NOMO-1 treated with DMSO at 0.1 percent for 48 hours (cell line): ENCODE measurements at regions not wholly inside any gene's neighbourhood (a gene's known extent, or its start where the extent isn't known, plus 50 kb on each side); places are given as distances from the start of the nearest gene placed in this dataset.
"Not testable (repeated sequence)": the region's sequence is repeated elsewhere in the genome, so short reads cannot be mapped to it uniquely, and the experiment has no call there.

Experiments
- DNase-seq: peaks from one replicate; lab custom pipeline; 2025; ENCODE audit not compliant: unreplicated experiment; lab: John Stamatoyannopoulos, UW

DNA sequence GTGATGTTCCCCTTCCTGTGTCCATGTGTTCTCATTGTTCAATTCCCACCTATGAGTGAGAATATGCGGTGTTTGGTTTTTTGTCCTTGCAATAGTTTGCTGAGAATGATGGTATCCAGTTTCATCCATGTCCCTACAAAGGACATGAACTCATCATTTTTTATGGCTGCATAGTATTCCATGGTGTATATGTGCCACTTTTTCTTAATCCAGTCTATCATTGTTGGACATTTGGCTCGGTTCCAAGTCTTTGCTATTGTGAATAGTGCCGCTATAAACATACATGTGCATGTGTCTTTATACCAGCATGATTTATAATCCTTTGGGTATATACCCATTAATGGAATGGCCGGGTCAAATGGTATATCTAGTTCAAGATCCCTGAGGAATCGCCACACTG is 229.4 kb downstream of the HTR1A start:
- not testable (repeated sequence) for DNase-seq

DNA sequence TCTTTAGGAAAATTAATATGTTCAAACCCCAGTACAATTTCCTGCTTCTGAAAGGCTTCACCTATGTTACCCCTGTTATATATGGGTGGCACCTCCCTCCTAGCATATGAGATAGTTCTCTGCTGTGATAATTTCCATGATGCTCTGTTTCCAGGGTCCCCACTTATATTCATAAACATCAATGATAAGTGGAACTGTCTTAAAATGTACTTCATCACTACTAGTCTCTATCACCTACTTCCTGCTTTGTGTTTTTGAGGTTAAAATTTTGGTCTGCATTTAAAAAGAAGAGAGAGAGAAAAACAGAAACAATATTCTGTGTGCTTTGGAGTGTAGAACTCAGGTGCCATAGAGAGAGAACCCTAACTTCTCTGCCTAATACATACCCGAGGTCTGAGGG is 234.7 kb downstream of the HTR1A start:
- no peak for DNase-seq

DNA sequence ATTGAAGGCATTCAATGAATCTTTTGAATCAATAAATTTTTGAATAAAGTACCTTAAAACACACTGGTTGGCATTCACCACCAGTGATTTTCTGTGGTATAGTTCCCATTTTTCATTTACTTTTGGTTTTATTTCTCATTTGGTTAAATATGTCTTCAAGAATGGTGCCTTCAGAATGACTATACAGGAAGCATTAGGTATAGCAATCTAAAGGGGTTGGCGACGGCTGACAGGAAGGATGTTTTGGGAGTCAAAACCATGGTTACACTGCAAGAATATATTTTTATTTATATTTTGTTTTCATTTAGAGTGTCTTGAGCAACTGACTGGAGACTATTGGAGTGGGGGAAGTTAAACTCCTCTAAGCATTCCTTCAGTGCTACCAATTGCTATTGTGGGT is 235.7 kb downstream of the HTR1A start:
- DNase-seq, result no peak

GRCh38 chr5:63719147-63719546 is 243.1 kb downstream of the HTR1A start:
- no peak for DNase-seq

GRCh38 chr5:63700241-63700640 is 262.0 kb downstream of the HTR1A start:
- no peak for DNase-seq

GRCh38 chr5:63697811-63698210 is 264.4 kb downstream of the HTR1A start:
- DNase-seq, result no peak

GRCh38 chr5:63690546-63690945 is 271.7 kb downstream of the HTR1A start:
- no peak for DNase-seq

- no peak for DNase-seq
Measured at GRCh38 chr5:63687854-63688516, 274.3 kb downstream of the HTR1A start.

DNA sequence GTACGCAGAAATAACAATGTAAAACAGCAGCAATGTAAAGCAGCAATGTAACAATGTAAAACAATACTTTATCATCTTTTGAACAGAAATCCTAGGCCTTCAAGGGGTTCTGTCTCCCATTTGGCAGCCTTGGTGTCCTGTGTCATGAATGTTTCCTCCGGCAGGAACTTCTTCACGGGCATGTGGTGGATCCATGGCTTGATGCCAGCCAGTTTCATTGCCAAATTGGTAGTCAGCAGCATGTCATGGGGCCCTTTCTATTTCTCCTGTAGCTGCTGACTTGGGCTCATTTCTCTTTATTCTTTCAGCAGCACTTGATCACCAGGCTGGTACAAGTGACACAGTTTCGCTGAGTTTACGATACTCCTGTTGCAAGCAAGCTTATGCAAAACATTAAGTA is 275.3 kb downstream of the HTR1A start:
- no peak for DNase-seq

DNA sequence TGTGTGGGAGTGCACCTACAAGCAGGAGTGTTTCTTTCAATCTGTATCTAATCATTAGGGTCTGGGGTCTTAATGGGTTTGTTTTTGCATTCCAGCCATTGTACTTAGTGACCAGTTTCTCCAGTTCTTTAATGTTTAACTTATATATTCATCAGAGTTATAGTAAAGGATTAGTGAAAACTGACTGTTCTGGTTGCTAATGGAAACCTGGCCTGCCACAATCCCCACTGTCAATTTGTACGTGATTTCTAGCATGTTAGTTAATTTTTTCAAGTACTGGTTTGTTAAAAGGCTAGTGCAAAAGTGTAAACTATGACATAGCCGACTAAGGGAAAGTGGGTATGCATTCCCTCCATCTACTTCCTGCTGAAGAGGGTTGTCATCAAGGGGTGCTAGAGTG is 276.1 kb downstream of the HTR1A start:
- DNase-seq, result no peak

DNA sequence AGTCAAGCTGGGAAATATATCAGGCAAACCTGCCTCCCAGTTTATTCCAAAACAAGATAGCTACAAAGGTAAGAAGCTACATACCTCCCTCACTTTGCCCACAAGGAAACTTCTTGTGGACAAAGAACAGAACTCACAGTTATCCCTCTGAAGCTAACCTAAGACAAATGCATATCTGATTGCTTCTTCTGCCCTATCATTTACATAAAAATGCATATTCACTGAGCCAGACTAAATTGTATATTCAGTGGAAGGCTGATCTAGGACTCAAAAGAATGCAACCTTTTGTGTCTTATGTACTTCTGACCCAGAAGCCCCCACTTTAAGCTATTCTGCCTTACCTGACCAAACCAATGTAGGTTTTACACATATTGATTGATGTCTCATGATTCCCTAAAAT is 276.8 kb downstream of the HTR1A start:
- DNase-seq, result no peak

GRCh38 chr5:63674881-63675280 is 287.4 kb downstream of the HTR1A start:
- DNase-seq, result no peak

- DNase-seq, result no peak
Measured at GRCh38 chr5:63655043-63655442, 307.2 kb downstream of the HTR1A start.

GRCh38 chr5:63650581-63650980 is 311.7 kb downstream of the HTR1A start:
- no peak for DNase-seq

DNA sequence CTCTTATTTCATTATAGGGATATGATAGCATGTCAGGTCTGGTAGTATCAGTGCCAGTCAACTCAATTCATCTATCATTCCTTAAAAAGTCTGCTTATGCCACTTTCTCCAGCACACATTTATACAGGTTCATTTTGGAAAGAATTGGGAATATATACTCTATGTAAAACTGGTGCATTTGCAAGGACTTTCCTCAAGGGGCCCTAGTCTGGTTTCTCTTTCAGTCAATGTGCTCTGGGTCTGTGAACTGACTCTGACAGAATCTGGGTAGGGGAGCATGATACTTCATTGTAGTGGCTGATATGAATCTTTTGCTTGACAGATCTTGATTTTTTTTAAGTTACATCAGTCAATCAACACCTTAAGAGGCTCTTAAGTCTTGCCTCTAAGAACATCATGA is 313.9 kb downstream of the HTR1A start:
- no peak for DNase-seq

DNA sequence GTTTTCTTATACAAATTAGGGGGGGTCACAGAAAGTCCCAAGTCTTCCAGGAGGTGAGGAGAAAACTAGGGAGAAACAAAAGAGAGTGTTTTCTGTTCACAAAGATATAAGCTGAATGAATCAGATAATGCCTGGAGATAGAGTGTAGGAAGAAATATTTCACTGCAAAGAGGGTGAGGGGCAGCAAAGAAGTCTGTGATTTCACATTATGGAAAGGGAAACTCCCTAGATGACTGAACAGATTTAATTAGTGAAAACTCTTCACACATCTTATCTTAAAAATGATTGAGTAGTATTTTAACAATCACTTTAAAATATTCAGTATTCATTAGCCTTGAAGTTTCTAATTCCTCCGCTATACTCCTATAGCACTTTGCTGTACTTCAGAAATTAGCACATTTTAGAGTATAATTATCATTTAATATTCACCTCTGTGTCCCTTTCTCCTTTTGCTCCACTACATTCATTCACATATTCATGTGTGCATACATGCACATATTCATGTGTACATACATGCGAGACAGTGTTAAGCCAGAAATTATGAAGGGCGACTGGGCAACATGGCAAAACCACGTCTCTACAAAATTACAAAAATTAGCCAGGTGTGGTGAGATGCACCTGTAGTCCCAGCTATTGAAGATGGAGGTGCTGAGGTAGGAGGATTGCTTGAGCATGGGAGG is 332.2 kb downstream of the HTR1A start:
- DNase-seq, result no peak

DNA sequence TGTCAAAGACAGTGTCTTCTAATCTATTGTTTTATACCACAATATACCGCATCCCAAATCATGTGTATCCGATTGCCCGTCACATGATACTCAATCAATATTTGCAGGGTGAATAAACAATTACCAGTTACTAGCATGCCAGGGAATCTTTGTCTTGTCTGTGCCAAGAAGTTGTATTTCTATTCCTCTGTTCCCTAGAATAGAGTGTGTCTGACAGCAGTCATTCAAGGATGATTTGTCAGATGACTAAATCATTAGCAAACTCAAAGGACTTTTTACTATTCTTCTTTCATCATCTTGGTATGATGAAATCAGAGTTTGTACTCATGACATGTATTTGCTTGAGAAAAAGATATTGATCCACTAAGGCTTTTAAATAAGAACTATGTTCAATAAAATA is 348.8 kb downstream of the HTR1A start:
- no peak for DNase-seq

DNA sequence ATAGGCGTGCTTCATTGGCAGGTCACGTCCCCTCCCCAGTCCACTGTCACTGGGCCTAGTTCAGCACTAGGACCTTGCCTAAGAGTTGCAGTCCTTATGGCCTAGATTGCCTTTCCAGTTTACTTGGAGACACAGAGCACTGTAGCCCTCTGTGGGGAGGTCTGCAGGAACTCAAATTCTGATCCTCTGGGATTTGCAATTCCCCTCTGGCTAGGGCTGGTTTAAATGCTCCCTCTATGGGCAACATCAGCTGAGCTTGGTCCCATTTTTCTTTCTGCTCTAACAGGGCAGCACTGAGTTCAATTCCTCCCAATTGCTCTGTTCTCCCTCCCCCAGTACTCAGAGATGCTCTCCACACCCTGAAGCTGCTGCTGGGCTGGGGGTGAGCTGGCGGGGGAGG is 358.2 kb downstream of the HTR1A start:
- no peak for DNase-seq

DNA sequence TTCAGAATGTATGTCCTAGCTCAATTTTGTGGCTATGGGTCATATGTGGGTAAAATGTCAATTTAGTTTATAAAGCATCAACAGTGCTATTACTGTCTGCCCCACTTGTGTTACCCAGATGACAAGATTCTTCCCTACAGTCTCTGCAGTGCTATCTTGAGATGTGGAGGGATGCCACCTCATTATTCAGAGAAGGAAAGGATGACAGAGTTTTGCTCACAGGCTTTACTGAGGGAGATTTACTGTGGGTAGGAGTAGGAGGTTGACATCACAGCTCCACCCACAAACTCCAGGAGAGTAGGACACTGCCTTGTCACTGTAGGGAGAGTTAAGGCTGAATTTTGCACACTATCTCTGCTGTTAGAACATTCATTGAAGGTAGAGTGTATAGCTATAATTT is 359.3 kb downstream of the HTR1A start:
- DNase-seq, result no peak

GRCh38 chr5:63596254-63596653 is 366.0 kb downstream of the HTR1A start:
- DNase-seq, result no peak

DNA sequence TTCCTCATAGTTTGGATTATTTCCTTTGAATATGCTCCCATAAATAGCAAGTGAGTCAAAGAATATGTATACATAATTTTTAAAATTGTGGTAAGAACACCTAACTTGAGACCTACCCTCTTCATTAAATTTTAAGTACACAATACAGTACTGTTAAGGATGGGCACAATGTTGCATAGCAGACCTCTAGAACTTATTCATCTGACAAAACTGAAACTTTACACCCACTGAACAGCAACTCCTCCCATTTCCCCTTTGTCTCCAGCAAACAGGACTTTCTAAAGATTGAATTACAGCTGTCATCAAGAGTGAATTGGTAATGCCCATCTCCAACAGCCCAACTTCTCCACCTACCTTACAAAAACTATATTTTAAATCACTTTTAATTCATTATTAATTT is 388.9 kb downstream of the HTR1A start:
- DNase-seq, result no peak

DNA sequence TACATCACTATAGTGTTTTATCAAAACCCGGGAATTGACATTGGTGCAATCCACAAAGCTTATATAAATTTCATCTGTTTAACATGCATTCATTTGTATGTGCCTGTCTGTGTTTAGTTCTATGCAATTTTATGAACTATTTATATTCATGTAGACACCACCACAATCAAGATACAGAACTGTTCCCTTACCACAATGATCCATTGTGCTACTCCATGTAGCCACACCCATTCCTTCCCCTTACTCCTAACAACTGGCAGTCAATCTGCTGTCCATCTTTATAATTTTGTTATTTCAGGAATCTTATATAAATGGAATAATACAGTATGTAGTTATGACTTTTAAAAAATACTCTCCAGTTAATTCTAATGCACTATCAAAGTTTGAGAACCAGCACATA is 389.5 kb downstream of the HTR1A start:
- DNase-seq, result no peak

DNA sequence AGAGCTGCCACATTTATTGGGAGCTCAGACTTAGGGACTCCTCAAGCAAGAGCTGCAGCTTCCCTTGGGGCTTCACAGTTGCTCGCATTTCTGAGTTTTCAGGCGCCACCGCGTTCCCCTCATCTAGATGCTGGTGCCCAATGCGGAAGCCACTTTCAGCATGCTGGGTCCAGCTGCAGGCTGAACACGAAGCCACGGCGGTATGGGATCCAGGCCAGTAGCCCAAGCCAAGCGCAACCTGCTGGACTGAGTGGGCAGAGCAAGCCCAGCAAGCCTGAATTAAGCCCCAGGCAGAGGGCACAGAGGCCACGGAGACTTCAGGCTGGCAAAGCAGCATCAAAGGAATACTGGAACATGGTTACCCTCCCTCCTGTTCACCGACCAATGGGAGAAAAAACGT is 391.5 kb downstream of the HTR1A start:
- no peak for DNase-seq
